Keratinocyte (primary cell): ENCODE measurements at regions not wholly inside any gene's neighbourhood (a gene's known extent, or its start where the extent isn't known, plus 50 kb on each side); places are given as distances from the start of the nearest gene placed in this dataset.

Experiments
- CTCF ChIP-seq, 3 experiments: IDR thresholded peaks in 1 of 3; conservative IDR thresholded peaks in 1 of 3; optimal IDR thresholded peaks in 1 of 3; 2 replicates in 2 of 3; 3 replicates in 1 of 3; pipeline versions ENCODE3 to v1.5.1; 2011; ENCODE audit warnings: low read length in 3 of 3, mild to moderate bottlenecking in 3 of 3, moderate library complexity in 2 of 3, control low read depth in 1 of 3, inconsistent platforms in 1 of 3; ENCODE audit not compliant: insufficient read depth in 2 of 3; ENCODE audit errors: extremely low read depth in 1 of 3
- EZH2 ChIP-seq: IDR thresholded peaks from one replicate; pipeline ENCODE4 v1.6.1; 2012; ENCODE audit warnings: inconsistent platforms, mild to moderate bottlenecking, low read length, moderate library complexity

- TF ChIP-seq CTCF (optimal IDR thresholded peaks at IDR 0.05 in 1 of 3, IDR thresholded peaks at IDR 0.05 in 1 of 3, conservative IDR thresholded peaks at IDR 0.05 in 1 of 3; ENCODE audit: extremely low read depth in 1 of 3, insufficient read depth in 2 of 3, low read length in 3 of 3), result no peak
- no peak for TF ChIP-seq EZH2
Observed at GRCh38 chr10:132481690-132482089, 55.9 kb upstream of the INPP5A start.
